ENCODE measurements at regions not wholly inside any gene's neighbourhood (a gene's known extent, or its start where the extent isn't known, plus 50 kb on each side); places are given as distances from the start of the nearest gene placed in this dataset.

DNA sequence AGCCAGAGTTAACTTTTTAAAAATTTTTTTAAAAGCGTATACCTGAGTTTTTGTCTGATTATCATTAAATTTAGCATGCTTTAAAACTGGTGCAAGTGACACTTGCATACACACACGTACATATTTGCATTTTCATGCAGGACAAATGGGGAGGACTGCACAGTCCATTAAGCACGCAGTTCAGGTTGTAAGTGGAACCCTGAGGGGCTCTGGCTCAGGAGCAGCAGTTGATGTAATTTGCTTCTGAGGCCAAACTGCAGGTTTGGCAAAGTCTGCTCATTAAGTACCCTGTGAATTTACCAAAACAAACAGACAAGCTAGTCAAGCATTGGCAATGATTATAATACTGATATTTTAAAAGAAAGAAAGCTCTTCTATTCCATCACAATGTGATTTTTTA, 215.8 kb upstream of the PFKP start:
- no peaks in the 10 kb centered on the region for H3K4me1 Mint-ChIP-seq (ENCODE audit: low read depth)
- no peak overlapping the region for H3K4me3 Mint-ChIP-seq
- no peak overlapping the region for H3K27ac Mint-ChIP-seq
- TF ChIP-seq, protein P1, sequence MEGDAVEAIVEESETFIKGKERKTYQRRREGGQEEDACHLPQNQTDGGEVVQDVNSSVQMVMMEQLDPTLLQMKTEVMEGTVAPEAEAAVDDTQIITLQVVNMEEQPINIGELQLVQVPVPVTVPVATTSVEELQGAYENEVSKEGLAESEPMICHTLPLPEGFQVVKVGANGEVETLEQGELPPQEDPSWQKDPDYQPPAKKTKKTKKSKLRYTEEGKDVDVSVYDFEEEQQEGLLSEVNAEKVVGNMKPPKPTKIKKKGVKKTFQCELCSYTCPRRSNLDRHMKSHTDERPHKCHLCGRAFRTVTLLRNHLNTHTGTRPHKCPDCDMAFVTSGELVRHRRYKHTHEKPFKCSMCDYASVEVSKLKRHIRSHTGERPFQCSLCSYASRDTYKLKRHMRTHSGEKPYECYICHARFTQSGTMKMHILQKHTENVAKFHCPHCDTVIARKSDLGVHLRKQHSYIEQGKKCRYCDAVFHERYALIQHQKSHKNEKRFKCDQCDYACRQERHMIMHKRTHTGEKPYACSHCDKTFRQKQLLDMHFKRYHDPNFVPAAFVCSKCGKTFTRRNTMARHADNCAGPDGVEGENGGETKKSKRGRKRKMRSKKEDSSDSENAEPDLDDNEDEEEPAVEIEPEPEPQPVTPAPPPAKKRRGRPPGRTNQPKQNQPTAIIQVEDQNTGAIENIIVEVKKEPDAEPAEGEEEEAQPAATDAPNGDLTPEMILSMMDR (IDR thresholded peaks at IDR 0.05) = no peak
- no peaks in the 10 kb centered on the region; the same call in none of the 2 replicates for H3K27me3 Mint-ChIP-seq (ENCODE audit: insufficient read depth)
- no peaks in the 10 kb centered on the region for H3K9me3 Mint-ChIP-seq
- H3K36me3 Mint-ChIP-seq (ENCODE audit: low read depth) = no peaks in the 10 kb centered on the region
- no peak for DNase-seq

DNA sequence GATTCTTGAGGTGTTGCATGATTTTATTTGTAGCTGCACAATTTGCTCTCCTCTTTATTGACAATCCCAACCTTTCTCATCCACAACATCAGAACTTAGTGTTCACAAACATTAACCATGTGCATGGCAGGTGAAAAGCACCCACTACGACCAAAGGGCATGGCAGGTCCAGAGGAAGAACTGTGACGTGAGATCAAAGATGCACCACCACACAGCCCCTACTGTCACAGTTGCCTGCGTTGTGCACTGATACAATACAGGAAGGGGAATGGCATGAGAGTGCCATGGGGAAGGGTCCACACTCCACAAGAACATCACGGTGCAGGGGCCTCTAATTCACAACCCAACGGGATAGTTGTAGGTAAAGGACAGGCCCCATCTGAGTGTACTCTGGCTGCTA, 217.1 kb upstream of the PFKP start:
- Mint-ChIP-seq H3K9me3 (no peaks in the 10 kb centered on the region), H3K27ac (no peak overlapping the region), H3K4me3 (no peak overlapping the region), H3K27me3 (ENCODE audit: insufficient read depth) (no peaks in the 10 kb centered on the region; the same call in none of the 2 replicates), H3K4me1 (ENCODE audit: low read depth) (no peaks in the 10 kb centered on the region), H3K36me3 (ENCODE audit: low read depth) (no peaks in the 10 kb centered on the region)
- DNase-seq = no peak
- TF ChIP-seq, protein P1 (IDR thresholded peaks at IDR 0.05) = no peak

DNA sequence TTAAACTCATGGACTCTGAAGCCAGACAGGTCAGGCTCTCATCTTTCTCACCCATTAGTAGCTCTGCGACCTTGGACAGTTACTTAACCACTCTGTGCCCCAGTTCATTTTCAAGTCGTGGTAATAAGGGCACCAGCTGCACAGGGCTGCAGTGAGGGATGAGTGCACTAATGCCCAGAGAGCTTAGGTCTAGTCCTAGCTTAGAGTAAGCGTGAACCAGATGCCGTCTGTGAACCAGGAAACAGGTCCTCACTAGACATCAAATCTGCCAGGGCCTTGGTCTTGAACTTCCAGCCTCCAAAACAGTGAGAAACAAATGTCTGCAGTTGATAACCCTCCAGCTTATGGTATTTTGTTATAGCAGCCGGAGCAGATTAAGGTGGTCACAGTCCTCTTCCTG, 222.4 kb upstream of the PFKP start:
- Mint-ChIP-seq H3K4me3 (no peak overlapping the region), H3K36me3 (ENCODE audit: low read depth) (no peaks in the 10 kb centered on the region), H3K4me1 (ENCODE audit: low read depth) (no peaks in the 10 kb centered on the region), H3K27me3 (ENCODE audit: insufficient read depth) (peaks cover 15% of the 10 kb centered on the region), H3K27ac (no peak overlapping the region), H3K9me3 (no peaks in the 10 kb centered on the region)
- TF ChIP-seq, protein P1 (IDR thresholded peaks at IDR 0.05) = no peak
- DNase-seq = no peak

DNA sequence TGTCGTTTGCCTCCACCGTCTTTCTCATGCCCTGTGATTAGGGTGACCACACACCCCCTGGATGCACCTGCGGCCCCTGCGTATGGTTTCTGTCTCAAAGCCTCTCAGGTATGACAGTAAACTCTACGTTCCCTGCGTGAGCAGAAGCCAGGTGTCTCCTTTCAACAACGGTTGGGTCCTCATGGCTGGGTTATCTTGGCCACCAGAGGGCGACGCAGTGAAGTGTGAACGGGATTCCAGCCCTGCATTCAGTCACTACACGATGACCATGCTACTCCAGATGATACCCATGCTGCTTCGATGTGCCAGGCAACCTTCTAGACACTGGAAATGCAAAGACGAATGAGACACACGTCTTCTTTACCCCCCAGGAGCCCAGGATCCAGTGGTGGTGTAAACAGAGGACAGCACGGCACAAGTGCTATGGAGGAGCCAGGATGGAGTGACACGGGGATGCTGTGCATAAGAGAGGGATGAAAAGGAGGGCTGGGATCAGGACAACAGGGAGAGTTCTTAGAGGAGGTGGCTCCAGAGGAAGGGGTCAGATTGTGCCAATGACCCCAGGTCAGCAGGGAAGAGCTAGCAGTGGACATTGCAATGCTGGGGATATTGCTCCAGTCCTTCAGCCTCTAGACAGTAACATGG, 228.1 kb upstream of the PFKP start:
- no peak overlapping the region for H3K27ac Mint-ChIP-seq

DNA sequence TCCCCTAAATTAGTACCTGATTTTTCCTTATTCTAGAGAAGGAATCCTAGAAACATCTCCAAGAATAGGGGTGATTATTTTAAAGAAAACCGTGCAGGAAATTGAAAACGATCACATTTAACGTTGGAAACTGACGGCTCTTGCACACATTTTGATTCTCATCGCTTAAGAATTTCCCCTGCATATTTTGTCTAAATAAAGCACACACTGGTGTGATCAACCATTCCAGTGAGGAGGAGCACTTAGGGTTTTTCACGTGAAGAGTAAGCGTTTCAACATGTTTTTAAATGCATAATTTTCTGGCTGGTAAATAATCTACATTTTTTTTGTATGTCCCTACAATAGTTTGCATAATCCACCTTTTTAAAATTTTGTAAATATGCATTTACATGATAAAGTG, 229.7 kb upstream of the PFKP start:
- H3K36me3 Mint-ChIP-seq (ENCODE audit: low read depth) = no peaks in the 10 kb centered on the region
- H3K4me3 Mint-ChIP-seq = peak overlapping the region; percentile 68
- peaks cover 18% of the 10 kb centered on the region for H3K27me3 Mint-ChIP-seq (ENCODE audit: insufficient read depth)
- TF ChIP-seq, protein P1 (IDR thresholded peaks at IDR 0.05) = no peak
- DNase-seq = peak; percentile 3
- H3K27ac Mint-ChIP-seq = no peak overlapping the region
- H3K4me1 Mint-ChIP-seq (ENCODE audit: low read depth) = peaks cover 33% of the 10 kb centered on the region
- H3K9me3 Mint-ChIP-seq = peaks cover 5% of the 10 kb centered on the region; the same call in 1 of the 2 replicates

More for the DNA sequence above, 228.1 kb upstream of the PFKP start:
- no peak for DNase-seq
- TF ChIP-seq, protein P1 (IDR thresholded peaks at IDR 0.05) = peak; percentile 74
- peaks cover 33% of the 10 kb centered on the region for H3K4me1 Mint-ChIP-seq (ENCODE audit: low read depth)
- H3K36me3 Mint-ChIP-seq (ENCODE audit: low read depth) = no peaks in the 10 kb centered on the region
- no peak overlapping the region; the same call in 1 of the 2 replicates for H3K4me3 Mint-ChIP-seq
- peaks cover 20% of the 10 kb centered on the region for H3K27me3 Mint-ChIP-seq (ENCODE audit: insufficient read depth)
- H3K9me3 Mint-ChIP-seq = peaks cover 5% of the 10 kb centered on the region; the same call in 1 of the 2 replicates

Measured in HFFc6 (cell line).